Glutamatergic neuron (in vitro differentiated cells): ENCODE measurements at regions not wholly inside any gene's neighbourhood (a gene's known extent, or its start where the extent isn't known, plus 50 kb on each side); places are given as distances from the start of the nearest gene placed in this dataset.

Experiments used
- DNase-seq: peaks from one replicate; pipeline ENCODE4 v3.0.0; 2022
- H3K27ac Mint-ChIP-seq: one replicate; pipeline ENCODE4 v1.8.0; 2020; ENCODE audit warnings: mild to moderate bottlenecking, mixed read lengths, inconsistent platforms; ENCODE audit not compliant: unreplicated experiment
- H3K27me3 Mint-ChIP-seq: one replicate; pipeline ENCODE4 v1.8.0; 2020; ENCODE audit warnings: mild to moderate bottlenecking, moderate library complexity, mixed read lengths, inconsistent platforms; ENCODE audit not compliant: unreplicated experiment
- H3K36me3 Mint-ChIP-seq: one replicate; pipeline ENCODE4 v1.8.0; 2020; ENCODE audit warnings: mild to moderate bottlenecking, mixed read lengths, inconsistent platforms; ENCODE audit not compliant: unreplicated experiment
- H3K4me1 Mint-ChIP-seq: one replicate; pipeline ENCODE4 v1.8.0; 2020; ENCODE audit warnings: mild to moderate bottlenecking, low read depth, mixed read lengths, inconsistent platforms; ENCODE audit not compliant: unreplicated experiment
- H3K4me3 Mint-ChIP-seq: one replicate; pipeline ENCODE4 v1.8.0; 2020; ENCODE audit warnings: mild to moderate bottlenecking, mixed read lengths, inconsistent platforms; ENCODE audit not compliant: unreplicated experiment
- H3K9me3 Mint-ChIP-seq: one replicate; pipeline ENCODE4 v1.8.0; 2020; ENCODE audit warnings: mild to moderate bottlenecking, moderate library complexity, mixed read lengths, inconsistent platforms; ENCODE audit not compliant: unreplicated experiment
- CTCF ChIP-seq: fragments of 200-600 bp; sonication (generic); IDR thresholded peaks from one replicate; pipeline ENCODE4 v1.5.0; 2021; ENCODE audit not compliant: partially characterized antibody, unreplicated experiment

GRCh38 chr9:16214677-16215352 is 655.7 kb downstream of the BNC2 start:
- DNase-seq, result no peak
- no peak for TF ChIP-seq CTCF
- Mint-ChIP-seq H3K27ac (no peak overlapping the region), H3K9me3 (peaks cover 2% of the 10 kb centered on the region), H3K4me3 (no peak overlapping the region), H3K36me3 (peaks cover 4% of the 10 kb centered on the region), H3K4me1 (no peaks in the 10 kb centered on the region), H3K27me3 (no peaks in the 10 kb centered on the region)

GRCh38 chr9:16215353-16215680 is 655.2 kb downstream of the BNC2 start:
- Mint-ChIP-seq H3K4me3 (no peak overlapping the region), H3K27me3 (no peaks in the 10 kb centered on the region), H3K9me3 (no peaks in the 10 kb centered on the region), H3K27ac (no peak overlapping the region), H3K36me3 (no peaks in the 10 kb centered on the region), H3K4me1 (no peaks in the 10 kb centered on the region)
- no peak for DNase-seq
- TF ChIP-seq CTCF, result no peak

GRCh38 chr9:16217943-16218701 is 652.3 kb downstream of the BNC2 start:
- H3K36me3 Mint-ChIP-seq, result no peaks in the 10 kb centered on the region
- H3K9me3 Mint-ChIP-seq, result no peaks in the 10 kb centered on the region
- no peak overlapping the region for H3K27ac Mint-ChIP-seq

GRCh38 chr9:16221366-16221765 is 649.1 kb downstream of the BNC2 start:
- H3K4me1 Mint-ChIP-seq, result no peaks in the 10 kb centered on the region

More at GRCh38 chr9:16217943-16218701, 652.3 kb downstream of the BNC2 start:
- DNase-seq, result no peak
- H3K4me1 Mint-ChIP-seq, result no peaks in the 10 kb centered on the region
- no peak overlapping the region for H3K4me3 Mint-ChIP-seq
- no peaks in the 10 kb centered on the region for H3K27me3 Mint-ChIP-seq
- TF ChIP-seq CTCF, result no peak

More at GRCh38 chr9:16221366-16221765, 649.1 kb downstream of the BNC2 start:
- TF ChIP-seq CTCF, result no peak
- H3K27ac Mint-ChIP-seq, result no peak overlapping the region
- no peaks in the 10 kb centered on the region for H3K36me3 Mint-ChIP-seq
- no peak for DNase-seq
- no peak overlapping the region for H3K4me3 Mint-ChIP-seq
- H3K27me3 Mint-ChIP-seq, result no peaks in the 10 kb centered on the region
- peaks cover 1% of the 10 kb centered on the region for H3K9me3 Mint-ChIP-seq
